ENCODE measurements at regions not wholly inside any gene's neighbourhood (a gene's known extent, or its start where the extent isn't known, plus 50 kb on each side); places are given as distances from the start of the nearest gene placed in this dataset.
"Not testable (repeated sequence)": the region's sequence is repeated elsewhere in the genome, so short reads cannot be mapped to it uniquely, and the experiment has no call there.

GRCh38 chr13:73833325-73834070 is 300.7 kb downstream of the KLF12 start:
- no peak for DNase-seq

GRCh38 chr13:73832825-73833224 is 301.4 kb downstream of the KLF12 start:
- DNase-seq: no peak

GRCh38 chr13:73832128-73832588 is 302.0 kb downstream of the KLF12 start:
- DNase-seq: no peak

GRCh38 chr13:73829416-73829815 is 304.8 kb downstream of the KLF12 start:
- no peak for DNase-seq

- no peak for DNase-seq
These were observed 305.4 kb downstream of the KLF12 start for GRCh38 chr13:73828811-73829210.

GRCh38 chr13:73827434-73827833 is 306.8 kb downstream of the KLF12 start:
- no peak for DNase-seq

GRCh38 chr13:73825143-73825542 is 309.1 kb downstream of the KLF12 start:
- DNase-seq: no peak

GRCh38 chr13:73822668-73823592 is 311.3 kb downstream of the KLF12 start:
- no peak for DNase-seq

GRCh38 chr13:73820688-73821087 is 313.5 kb downstream of the KLF12 start:
- DNase-seq: no peak

- DNase-seq: no peak
These were observed 313.9 kb downstream of the KLF12 start for GRCh38 chr13:73820285-73820684.

- DNase-seq: no peak
These were observed 314.5 kb downstream of the KLF12 start for GRCh38 chr13:73819711-73820110.

- DNase-seq: no peak
These were observed 317.5 kb downstream of the KLF12 start for GRCh38 chr13:73816702-73817101.

- no peak for DNase-seq
These were observed 318.4 kb downstream of the KLF12 start for GRCh38 chr13:73815796-73816195.

- DNase-seq: no peak
These were observed 323.6 kb downstream of the KLF12 start for GRCh38 chr13:73810647-73811046.

- DNase-seq: no peak
These were observed 324.6 kb downstream of the KLF12 start for GRCh38 chr13:73809561-73809960.

- no peak for DNase-seq
These were observed 325.9 kb downstream of the KLF12 start for GRCh38 chr13:73808318-73808717.

GRCh38 chr13:73805326-73805958 is 328.8 kb downstream of the KLF12 start:
- DNase-seq: not testable (repeated sequence)

- DNase-seq: no peak
These were observed 330.2 kb downstream of the KLF12 start for GRCh38 chr13:73803997-73804396.

- DNase-seq: no peak
These were observed 334.2 kb downstream of the KLF12 start for GRCh38 chr13:73800011-73800410.

GRCh38 chr13:73794755-73795154 is 339.4 kb downstream of the KLF12 start:
- no peak for DNase-seq

GRCh38 chr13:73793361-73793760 is 340.8 kb downstream of the KLF12 start:
- no peak for DNase-seq

- no peak for DNase-seq
These were observed 341.4 kb downstream of the KLF12 start for GRCh38 chr13:73792796-73793195.

Measured in DMS79 (cell line).